Spleen (tissue), 11 donors: ENCODE measurements at regions not wholly inside any gene's neighbourhood (a gene's known extent, or its start where the extent isn't known, plus 50 kb on each side); places are given as distances from the start of the nearest gene placed in this dataset.

Source experiments
- DNase-seq: peaks from one replicate; pipeline ENCODE4 v3.0.0-alpha.2; 2020
- H3K27ac ChIP-seq, 8 donors: fragments of 200-600 bp; sonication (generic) in 7 of 8; 1 replicate in 4 of 8; 2 replicates in 4 of 8; pipeline versions ENCODE4 v1.5.0 to v1.8.0; 2016 to 2021; ENCODE audit warnings: inconsistent platforms in 4 of 8, mild to moderate bottlenecking in 4 of 8, moderate library complexity in 1 of 8
- H3K27me3 ChIP-seq, 7 donors: fragments of 200-600 bp; sonication (generic) in 6 of 7; replicated peaks in 1 of 7; 1 replicate in 4 of 7; 2 replicates in 3 of 7; pipeline versions ENCODE4 v1.5.0 to v1.8.0; 2016 to 2021; ENCODE audit warnings: inconsistent platforms in 3 of 7, mild to moderate bottlenecking in 1 of 7
- H3K36me3 ChIP-seq, 6 donors: fragments of 200-600 bp; sonication (generic) in 5 of 6; 1 replicate in 4 of 6; 2 replicates in 2 of 6; pipeline versions ENCODE4 v1.5.0 to v1.8.0; 2016 to 2021; ENCODE audit warnings: inconsistent platforms in 2 of 6
- H3K4me1 ChIP-seq, 6 donors: fragments of 200-600 bp; sonication (generic) in 5 of 6; 1 replicate in 3 of 6; 2 replicates in 3 of 6; pipeline versions ENCODE4 v1.5.0 to v1.8.0; 2016 to 2021; ENCODE audit warnings: inconsistent platforms in 3 of 6
- H3K4me3 ChIP-seq, 8 donors: fragments of 200-600 bp; sonication (generic) in 7 of 8; 1 replicate in 4 of 8; 2 replicates in 4 of 8; pipeline versions ENCODE4 v1.5.0 to v1.8.0; 2016 to 2021; ENCODE audit warnings: inconsistent platforms in 4 of 8, mild to moderate bottlenecking in 4 of 8, moderate library complexity in 2 of 8
- H3K9me3 ChIP-seq, 8 donors: fragments of 200-600 bp; sonication (generic) in 7 of 8; 1 replicate in 4 of 8; 2 replicates in 4 of 8; pipeline versions ENCODE4 v1.5.0 to v1.8.0; 2016 to 2021; ENCODE audit warnings: inconsistent platforms in 4 of 8
- CTCF ChIP-seq, 11 experiments: fragments of 200-600 bp in 7 of 11; fragments of 450-650 bp in 4 of 11; sonication (generic) in 4 of 11; IDR thresholded peaks in 8 of 11; conservative IDR thresholded peaks in 3 of 11; 1 replicate in 7 of 11; 2 replicates in 4 of 11; pipeline versions ENCODE4 v1.4.0 to v1.8.0; 2016 to 2021; ENCODE audit warnings: antibody characterized with exemption in 11 of 11, inconsistent platforms in 4 of 11, mild to moderate bottlenecking in 1 of 11
- POLR2A ChIP-seq, 3 donors: fragments of 450-650 bp; IDR thresholded peaks; one replicate each; pipeline ENCODE4 v1.5.1; 2017; ENCODE audit warnings: antibody characterized with exemption in 3 of 3, mild to moderate bottlenecking in 1 of 3
- POLR2AphosphoS5 ChIP-seq, 3 donors: sonication (generic); formaldehyde crosslinking; IDR thresholded peaks; one replicate each; pipeline ENCODE4 v1.5.1; 2017; ENCODE audit warnings: antibody characterized with exemption in 3 of 3
- WGBS, 5 donors: extraction: QIAGEN DNeasy Blood & Tissue Kit in 3 of 5; methylation state at CpG; one replicate each; pipeline versions ENCODE4 v1.1.5 to v1.1.7; 2013 to 2018; 5-methylcytosine and 5-hydroxymethylcytosine counted together
- intact Hi-C: fragments of 100-400 bp; cut with DNase I; formaldehyde crosslinking; loops from one replicate; pipeline ENCODE4 v1.15.0; 2023; ENCODE audit warnings: low total_unique reads
- donor health status: healthy with polysubstance abuse.
- donor health status: DM: no; HTN: no; CAD: no; lungs with moderate emphysema.
- donor health status: DM: no; HTN: no; CAD: no.
- donor health status: Bipolar disorder and iron deficiency.
- donor health status: healthy.
- donor health status: DM: no; HTN: no; CAD: no.
- donor health status: DM: yes; HTN: yes; CAD: no.

GRCh38 chr18:51645607-51646006 is 448.1 kb upstream of the MEX3C start:
- H3K4me3 ChIP-seq: no peak overlapping the region
- H3K27ac ChIP-seq: no peak overlapping the region
- no peak for DNase-seq
- intact Hi-C loops: no loop called here
- H3K36me3 ChIP-seq: no peaks in the 10 kb centered on the region
- TF ChIP-seq CTCF (IDR thresholded peaks at IDR 0.05 in 8 of 11, conservative IDR thresholded peaks at IDR 0.05 in 3 of 11) (no peak), POLR2A (IDR thresholded peaks at IDR 0.05) (no peak), POLR2AphosphoS5 (IDR thresholded peaks at IDR 0.05) (no peak)
- H3K4me1 ChIP-seq: no peaks in the 10 kb centered on the region
- peaks cover 0 to 4% (median 0%) of the 10 kb centered on the region in 7 donors for H3K27me3 ChIP-seq
- no peaks in the 10 kb centered on the region for H3K9me3 ChIP-seq

DNA sequence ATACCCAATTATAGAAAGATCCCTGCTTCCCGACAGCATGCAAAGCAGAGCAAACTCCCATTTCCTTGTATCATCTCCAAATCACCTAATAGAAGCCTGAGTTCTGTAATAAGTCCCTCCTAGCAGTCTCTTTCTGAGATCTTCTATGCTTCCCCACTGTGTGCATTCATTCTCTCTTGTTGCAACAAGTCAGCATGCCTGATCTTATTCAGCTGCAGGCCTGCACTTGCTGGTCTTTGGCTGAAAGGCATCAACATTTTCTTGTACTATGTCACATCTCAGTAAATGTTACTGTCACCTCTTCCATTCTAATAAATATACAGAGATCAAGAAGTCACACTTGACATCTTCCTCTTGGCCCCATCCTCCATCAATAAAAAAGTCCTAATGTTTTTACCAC is 449.9 kb upstream of the MEX3C start:
- intact Hi-C loops: no loop called here
- Histone ChIP-seq H3K4me1 (no peaks in the 10 kb centered on the region), H3K4me3 (no peak overlapping the region), H3K27ac (no peak overlapping the region), H3K9me3 (no peaks in the 10 kb centered on the region), H3K27me3 (no peaks in the 10 kb centered on the region), H3K36me3 (no peaks in the 10 kb centered on the region)
- 84 to 100% (median 92%) methylated on average over 1 of the region's 1 CpG for WGBS, 5 donors
- no peak for TF ChIP-seq POLR2AphosphoS5 (IDR thresholded peaks at IDR 0.05)
- no peak for TF ChIP-seq POLR2A (IDR thresholded peaks at IDR 0.05)
- TF ChIP-seq CTCF (IDR thresholded peaks at IDR 0.05 in 8 of 11, conservative IDR thresholded peaks at IDR 0.05 in 3 of 11): no peak
- DNase-seq: no peak

DNA sequence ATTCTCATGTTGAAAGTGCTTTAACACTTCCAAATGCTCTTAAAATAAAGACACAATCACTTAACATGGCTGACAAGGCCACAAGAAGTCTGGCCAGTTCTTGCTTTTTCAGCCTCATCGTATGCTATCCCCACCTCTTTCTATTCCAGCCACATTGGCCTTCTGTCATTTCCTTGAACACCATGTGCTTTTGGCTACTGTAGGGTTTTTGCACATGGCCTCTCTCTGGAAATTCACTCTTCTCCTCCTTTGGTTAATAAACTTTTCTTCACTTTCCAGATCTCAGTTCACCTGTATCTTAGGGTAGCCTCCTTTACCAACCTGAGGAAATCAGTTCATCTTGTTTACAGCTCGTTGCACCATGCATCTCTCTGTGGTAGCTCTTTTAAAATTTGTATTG is 450.5 kb upstream of the MEX3C start:
- H3K4me1 ChIP-seq: no peaks in the 10 kb centered on the region
- H3K36me3 ChIP-seq: no peaks in the 10 kb centered on the region
- H3K9me3 ChIP-seq: no peaks in the 10 kb centered on the region
- no peak overlapping the region for H3K27ac ChIP-seq
- TF ChIP-seq CTCF (IDR thresholded peaks at IDR 0.05 in 8 of 11, conservative IDR thresholded peaks at IDR 0.05 in 3 of 11): no peak
- TF ChIP-seq POLR2A (IDR thresholded peaks at IDR 0.05): no peak
- no peak for TF ChIP-seq POLR2AphosphoS5 (IDR thresholded peaks at IDR 0.05)
- DNase-seq: no peak
- no peaks in the 10 kb centered on the region for H3K27me3 ChIP-seq
- no peak overlapping the region for H3K4me3 ChIP-seq
- intact Hi-C loops: no loop called here
- 58 to 81% (median 61%) methylated on average over 2 of the region's 2 CpGs for WGBS, 5 donors

GRCh38 chr18:51649796-51650195 is 452.3 kb upstream of the MEX3C start:
- WGBS, 5 donors: 91 to 100% (median 95%) methylated on average over 1 of the region's 1 CpG
- no peak overlapping the region for H3K4me3 ChIP-seq
- intact Hi-C loops: no loop called here
- no peaks in the 10 kb centered on the region for H3K36me3 ChIP-seq
- no peaks in the 10 kb centered on the region for H3K4me1 ChIP-seq
- TF ChIP-seq POLR2A (IDR thresholded peaks at IDR 0.05) (no peak), CTCF (IDR thresholded peaks at IDR 0.05 in 8 of 11, conservative IDR thresholded peaks at IDR 0.05 in 3 of 11) (no peak), POLR2AphosphoS5 (IDR thresholded peaks at IDR 0.05) (no peak)
- H3K27me3 ChIP-seq: peaks cover 0 to 13% (median 0%) of the 10 kb centered on the region in 7 donors
- DNase-seq: no peak
- H3K27ac ChIP-seq: no peak overlapping the region
- H3K9me3 ChIP-seq: no peaks in the 10 kb centered on the region
